ENCODE measurements at regions not wholly inside any gene's neighbourhood (a gene's known extent, or its start where the extent isn't known, plus 50 kb on each side); places are given as distances from the start of the nearest gene placed in this dataset.

GRCh38 chr18:28626756-28627155, 449.8 kb upstream of the CDH2 start:
- H3K27ac ChIP-seq = no peak overlapping the region
- H3K36me3 ChIP-seq = no peaks in the 10 kb centered on the region
- TF ChIP-seq POLR2AphosphoS5 (IDR thresholded peaks at IDR 0.05) (no peak), CTCF (IDR thresholded peaks at IDR 0.05) (no peak), POLR2A (IDR thresholded peaks at IDR 0.05) (no peak), EP300 (IDR thresholded peaks at IDR 0.05) (no peak)
- H3K4me3 ChIP-seq = no peak overlapping the region
- H3K9me3 ChIP-seq = no peaks in the 10 kb centered on the region
- no peaks in the 10 kb centered on the region for H3K27me3 ChIP-seq
- no peaks in the 10 kb centered on the region for H3K4me1 ChIP-seq
- ATAC-seq = no peak

DNA sequence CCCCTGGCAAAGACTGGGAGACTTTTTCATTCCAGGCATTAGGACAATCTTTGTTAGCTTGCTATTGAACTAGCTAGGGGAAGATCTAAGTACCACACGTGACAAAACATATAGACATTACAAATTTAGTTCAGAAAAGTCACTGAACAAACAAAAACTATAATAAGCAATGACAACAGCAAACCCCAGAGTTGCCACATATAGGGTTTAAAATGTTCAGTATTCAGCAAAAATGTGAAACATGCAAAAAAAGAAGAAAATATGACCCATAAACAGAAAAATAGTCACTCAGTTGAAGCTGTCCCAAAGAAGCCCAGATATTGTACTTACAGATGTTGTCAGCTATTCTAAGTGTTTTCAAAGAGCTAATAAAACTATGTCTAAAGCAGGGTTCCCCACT, 431.1 kb upstream of the CDH2 start:
- H3K9me3 ChIP-seq = no peaks in the 10 kb centered on the region
- no peaks in the 10 kb centered on the region for H3K36me3 ChIP-seq
- no peak overlapping the region for H3K27ac ChIP-seq
- TF ChIP-seq POLR2A (IDR thresholded peaks at IDR 0.05) (no peak), EP300 (IDR thresholded peaks at IDR 0.05) (no peak), POLR2AphosphoS5 (IDR thresholded peaks at IDR 0.05) (no peak), CTCF (IDR thresholded peaks at IDR 0.05) (no peak)
- no peak for ATAC-seq
- WGBS, 2 donors (ENCODE audit: low coverage in 1 of 2) = 58 to 60% methylated on average over 1 of the region's 1 CpG
- no peaks in the 10 kb centered on the region for H3K27me3 ChIP-seq
- H3K4me1 ChIP-seq = no peaks in the 10 kb centered on the region
- H3K4me3 ChIP-seq = no peak overlapping the region

DNA sequence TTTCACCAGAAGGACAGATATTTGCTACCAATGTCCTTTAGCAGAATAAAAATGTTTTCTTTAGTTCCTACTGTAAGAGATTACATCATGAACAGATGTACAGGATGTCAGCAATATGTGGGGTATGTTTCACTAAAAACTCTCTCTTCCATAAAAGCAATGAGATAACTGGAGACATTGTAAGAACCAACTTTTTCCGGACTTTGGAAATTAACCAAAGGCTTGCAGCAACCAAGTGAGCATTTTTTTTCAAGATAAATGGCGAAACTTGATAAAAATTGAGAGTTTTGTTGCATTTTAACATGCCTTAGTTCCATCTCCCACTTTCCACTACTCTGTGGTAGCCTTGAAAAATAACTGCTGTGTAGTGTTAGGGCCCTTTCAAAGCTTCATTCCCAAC, 429.8 kb upstream of the CDH2 start:
- 62 to 86% methylated on average over 2 of the region's 2 CpGs for WGBS, 2 donors (ENCODE audit: low coverage in 1 of 2)
- Histone ChIP-seq H3K4me1 (no peaks in the 10 kb centered on the region), H3K27me3 (no peaks in the 10 kb centered on the region), H3K4me3 (no peak overlapping the region), H3K36me3 (no peaks in the 10 kb centered on the region), H3K9me3 (no peaks in the 10 kb centered on the region), H3K27ac (no peak overlapping the region)
- no peak for TF ChIP-seq EP300 (IDR thresholded peaks at IDR 0.05)
- no peak for TF ChIP-seq POLR2AphosphoS5 (IDR thresholded peaks at IDR 0.05)
- TF ChIP-seq POLR2A (IDR thresholded peaks at IDR 0.05) = no peak
- no peak for TF ChIP-seq CTCF (IDR thresholded peaks at IDR 0.05)
- no peak for ATAC-seq

- no peak for ATAC-seq
- Histone ChIP-seq H3K4me3 (no peak overlapping the region), H3K9me3 (peaks cover 0 to 20% (median 0%) of the 10 kb centered on the region in 3 donors), H3K36me3 (no peaks in the 10 kb centered on the region), H3K27me3 (no peaks in the 10 kb centered on the region), H3K4me1 (no peaks in the 10 kb centered on the region), H3K27ac (no peak overlapping the region)
- TF ChIP-seq POLR2AphosphoS5 (IDR thresholded peaks at IDR 0.05) (no peak), POLR2A (IDR thresholded peaks at IDR 0.05) (no peak), CTCF (IDR thresholded peaks at IDR 0.05) (no peak), EP300 (IDR thresholded peaks at IDR 0.05) (no peak)
Observed at GRCh38 chr18:28602391-28602790, 425.5 kb upstream of the CDH2 start.

DNA sequence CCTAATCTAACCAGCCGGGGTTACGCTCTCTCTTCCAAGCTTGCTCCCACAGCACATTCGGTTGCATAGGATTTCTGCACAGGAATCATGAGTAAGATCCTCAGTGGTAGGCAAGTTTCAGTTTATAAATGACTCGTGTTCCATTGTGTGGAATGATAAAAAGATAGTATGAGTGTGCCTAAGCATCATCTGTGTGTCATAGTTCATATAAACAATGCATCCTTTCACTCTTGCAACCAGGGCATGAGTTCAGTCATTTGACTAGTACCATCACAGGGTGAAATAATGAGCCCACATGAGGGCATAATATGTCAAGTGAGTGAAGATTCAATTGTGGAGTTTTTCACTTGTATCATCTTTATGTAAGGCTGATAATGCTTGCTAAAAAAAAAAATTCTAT, 417.1 kb upstream of the CDH2 start:
- TF ChIP-seq POLR2AphosphoS5 (IDR thresholded peaks at IDR 0.05) (no peak), CTCF (IDR thresholded peaks at IDR 0.05) (no peak), POLR2A (IDR thresholded peaks at IDR 0.05) (no peak), EP300 (IDR thresholded peaks at IDR 0.05) (no peak)
- WGBS, 2 donors (ENCODE audit: low coverage in 1 of 2) = 77 to 78% methylated on average over 4 of the region's 4 CpGs
- no peak for ATAC-seq

More for the DNA sequence above, 417.1 kb upstream of the CDH2 start:
- no peaks in the 10 kb centered on the region for H3K27me3 ChIP-seq
- no peaks in the 10 kb centered on the region for H3K36me3 ChIP-seq
- H3K4me3 ChIP-seq = no peak overlapping the region
- no peaks in the 10 kb centered on the region for H3K4me1 ChIP-seq
- peaks cover 0 to 6% (median 0%) of the 10 kb centered on the region in 3 donors for H3K9me3 ChIP-seq
- H3K27ac ChIP-seq = no peak overlapping the region
